ENCODE measurements at regions not wholly inside any gene's neighbourhood (a gene's known extent, or its start where the extent isn't known, plus 50 kb on each side); places are given as distances from the start of the nearest gene placed in this dataset.

DNA sequence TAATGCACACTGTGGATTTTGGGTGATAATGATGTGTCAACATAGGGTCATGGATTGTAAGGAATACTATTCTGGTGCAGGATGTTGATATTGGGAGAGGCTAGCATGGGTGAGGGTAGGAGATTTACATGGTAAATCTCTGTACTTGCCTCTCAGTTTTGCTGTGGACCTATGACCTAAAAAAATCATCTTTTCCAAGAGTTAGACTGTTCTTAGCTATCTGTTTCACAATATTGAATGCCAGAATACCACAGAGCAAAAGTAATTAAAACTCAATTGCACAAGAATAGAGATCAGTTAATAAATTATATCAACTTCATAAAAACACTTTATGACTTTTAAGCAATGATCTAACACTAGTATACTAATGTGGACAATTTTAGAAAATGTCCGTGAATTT, 651.6 kb downstream of the HTR1A start:
- no TSS peak for BruUV-seq (replicated peaks)
- Mint-ChIP-seq H3K4me3 (ENCODE audit: low read depth, unreplicated experiment) (no peak overlapping the region), H3K4me1 (ENCODE audit: low read depth, unreplicated experiment) (no peaks in the 10 kb centered on the region), H3K36me3 (ENCODE audit: insufficient read depth, unreplicated experiment) (no peaks in the 10 kb centered on the region), H3K27ac (ENCODE audit: unreplicated experiment) (no peak overlapping the region), H3K27me3 (ENCODE audit: unreplicated experiment) (no peaks in the 10 kb centered on the region), H3K9me3 (ENCODE audit: low read depth, unreplicated experiment) (no peaks in the 10 kb centered on the region)
- intact Hi-C loops (cut with micrococcal nuclease; ENCODE audit: unreplicated experiment): no loop called here
- no peak for DNase-seq
- CTCF ChIA-PET: interaction anchor here (0.6 kb wide), 1 partner anchor 876 kb away, joined by 6 read pairs; no protein-coding TSS in a partner anchor
- TF ChIP-seq, protein P1, sequence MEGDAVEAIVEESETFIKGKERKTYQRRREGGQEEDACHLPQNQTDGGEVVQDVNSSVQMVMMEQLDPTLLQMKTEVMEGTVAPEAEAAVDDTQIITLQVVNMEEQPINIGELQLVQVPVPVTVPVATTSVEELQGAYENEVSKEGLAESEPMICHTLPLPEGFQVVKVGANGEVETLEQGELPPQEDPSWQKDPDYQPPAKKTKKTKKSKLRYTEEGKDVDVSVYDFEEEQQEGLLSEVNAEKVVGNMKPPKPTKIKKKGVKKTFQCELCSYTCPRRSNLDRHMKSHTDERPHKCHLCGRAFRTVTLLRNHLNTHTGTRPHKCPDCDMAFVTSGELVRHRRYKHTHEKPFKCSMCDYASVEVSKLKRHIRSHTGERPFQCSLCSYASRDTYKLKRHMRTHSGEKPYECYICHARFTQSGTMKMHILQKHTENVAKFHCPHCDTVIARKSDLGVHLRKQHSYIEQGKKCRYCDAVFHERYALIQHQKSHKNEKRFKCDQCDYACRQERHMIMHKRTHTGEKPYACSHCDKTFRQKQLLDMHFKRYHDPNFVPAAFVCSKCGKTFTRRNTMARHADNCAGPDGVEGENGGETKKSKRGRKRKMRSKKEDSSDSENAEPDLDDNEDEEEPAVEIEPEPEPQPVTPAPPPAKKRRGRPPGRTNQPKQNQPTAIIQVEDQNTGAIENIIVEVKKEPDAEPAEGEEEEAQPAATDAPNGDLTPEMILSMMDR (IDR thresholded peaks at IDR 0.05; ENCODE audit: unreplicated experiment): no peak

DNA sequence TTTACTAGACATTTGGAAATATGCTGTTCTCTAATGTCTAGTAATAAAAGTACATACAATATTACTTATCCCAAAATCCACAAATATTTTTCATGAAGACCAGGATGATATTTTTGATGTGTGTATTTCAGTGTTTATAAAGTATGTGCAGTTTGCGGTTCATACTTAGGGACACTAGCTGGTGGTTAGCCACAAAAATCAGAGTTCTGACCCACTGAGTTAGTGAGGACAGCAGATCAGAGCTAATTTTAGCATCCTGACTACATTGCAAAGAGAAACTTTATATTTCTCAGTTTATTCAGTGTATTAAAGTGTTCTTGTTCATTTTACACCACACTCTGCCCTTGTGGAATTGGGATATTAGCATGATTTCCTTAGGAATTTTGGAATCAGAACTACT, 655.3 kb downstream of the HTR1A start:
- CTCF ChIA-PET: no interaction called here
- TF ChIP-seq, protein P1 (IDR thresholded peaks at IDR 0.05; ENCODE audit: unreplicated experiment): no peak
- Mint-ChIP-seq H3K9me3 (ENCODE audit: low read depth, unreplicated experiment) (no peaks in the 10 kb centered on the region), H3K27me3 (ENCODE audit: unreplicated experiment) (no peaks in the 10 kb centered on the region), H3K27ac (ENCODE audit: unreplicated experiment) (no peak overlapping the region), H3K4me3 (ENCODE audit: low read depth, unreplicated experiment) (no peak overlapping the region), H3K4me1 (ENCODE audit: low read depth, unreplicated experiment) (no peaks in the 10 kb centered on the region), H3K36me3 (ENCODE audit: insufficient read depth, unreplicated experiment) (no peaks in the 10 kb centered on the region)
- no TSS peak for BruUV-seq (replicated peaks)
- DNase-seq: no peak
- intact Hi-C loops (cut with micrococcal nuclease; ENCODE audit: unreplicated experiment): no loop called here

DNA sequence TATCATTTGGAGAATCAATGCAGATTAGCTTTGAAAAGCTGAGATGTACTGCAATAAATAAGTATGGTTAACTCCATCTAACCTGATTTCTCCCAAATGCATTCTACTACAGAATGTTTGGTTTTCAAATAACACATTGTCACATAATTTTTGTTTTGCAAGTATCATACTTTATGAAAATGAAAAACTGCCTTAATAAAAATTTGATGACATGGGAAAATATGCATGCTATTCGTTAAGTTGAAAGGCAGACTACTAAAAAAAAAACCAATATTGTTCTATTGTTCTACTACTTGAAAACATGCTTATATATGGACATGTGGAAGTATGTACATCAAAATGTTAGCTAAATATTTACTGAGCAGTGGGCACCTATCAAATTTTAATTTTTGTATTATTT, 668.9 kb downstream of the HTR1A start:
- TF ChIP-seq, protein P1 (IDR thresholded peaks at IDR 0.05; ENCODE audit: unreplicated experiment): no peak
- no peaks in the 10 kb centered on the region for H3K4me1 Mint-ChIP-seq (ENCODE audit: low read depth, unreplicated experiment)
- H3K4me3 Mint-ChIP-seq (ENCODE audit: low read depth, unreplicated experiment): no peak overlapping the region
- no peaks in the 10 kb centered on the region for H3K27me3 Mint-ChIP-seq (ENCODE audit: unreplicated experiment)
- no TSS peak for BruUV-seq (replicated peaks)
- no peaks in the 10 kb centered on the region for H3K9me3 Mint-ChIP-seq (ENCODE audit: low read depth, unreplicated experiment)
- intact Hi-C loops (cut with micrococcal nuclease; ENCODE audit: unreplicated experiment): no loop called here
- H3K27ac Mint-ChIP-seq (ENCODE audit: unreplicated experiment): no peak overlapping the region
- DNase-seq: no peak
- CTCF ChIA-PET: no interaction called here
- H3K36me3 Mint-ChIP-seq (ENCODE audit: insufficient read depth, unreplicated experiment): no peaks in the 10 kb centered on the region

DNA sequence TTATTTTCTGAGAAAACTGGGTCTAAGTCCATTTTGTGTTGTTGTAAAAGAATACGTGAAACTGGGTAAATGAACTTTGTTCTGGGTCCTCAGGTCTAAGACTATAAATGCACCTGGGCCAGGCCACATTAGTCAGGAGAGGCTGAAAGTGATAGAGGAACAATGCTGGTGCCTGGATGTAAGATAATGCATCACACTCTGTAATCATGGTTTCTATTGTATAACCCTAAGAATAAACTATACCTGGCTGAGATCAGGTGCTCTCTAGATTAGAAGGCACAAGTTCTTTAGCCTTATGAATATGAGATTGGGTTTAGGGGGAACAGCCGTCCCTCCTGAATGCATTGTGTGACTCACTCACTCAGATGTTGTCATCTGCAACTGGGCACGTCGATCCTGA, 675.5 kb downstream of the HTR1A start:
- intact Hi-C loops (cut with micrococcal nuclease; ENCODE audit: unreplicated experiment): no loop called here
- Mint-ChIP-seq H3K27me3 (ENCODE audit: unreplicated experiment) (no peaks in the 10 kb centered on the region), H3K4me1 (ENCODE audit: low read depth, unreplicated experiment) (no peaks in the 10 kb centered on the region), H3K9me3 (ENCODE audit: low read depth, unreplicated experiment) (peaks cover 2% of the 10 kb centered on the region), H3K36me3 (ENCODE audit: insufficient read depth, unreplicated experiment) (no peaks in the 10 kb centered on the region), H3K4me3 (ENCODE audit: low read depth, unreplicated experiment) (no peak overlapping the region), H3K27ac (ENCODE audit: unreplicated experiment) (no peak overlapping the region)
- CTCF ChIA-PET: no interaction called here
- BruUV-seq (replicated peaks): no TSS peak
- DNase-seq: no peak
- TF ChIP-seq, protein P1 (IDR thresholded peaks at IDR 0.05; ENCODE audit: unreplicated experiment): no peak

Measured in Calu3 (cell line).